ENCODE measurements at regions not wholly inside any gene's neighbourhood (a gene's known extent, or its start where the extent isn't known, plus 50 kb on each side); places are given as distances from the start of the nearest gene placed in this dataset.

DNA sequence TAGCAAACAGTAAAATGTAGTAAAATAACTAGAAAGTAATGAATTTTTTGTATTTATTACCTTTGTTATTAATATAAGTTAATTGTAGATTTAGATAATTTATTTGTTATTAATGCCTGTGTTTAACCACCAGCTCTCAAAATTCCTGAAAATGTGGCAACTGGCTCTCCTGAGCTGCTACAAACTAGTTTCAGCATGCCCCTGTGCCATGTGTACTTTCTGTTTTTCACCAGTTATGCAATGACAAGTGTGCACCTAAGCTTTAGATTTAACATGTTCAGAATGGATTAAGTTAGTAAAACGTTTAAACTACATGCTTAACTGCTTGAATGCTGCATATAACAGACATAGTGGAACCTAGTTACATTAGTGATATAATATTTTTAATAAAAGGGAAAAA lies 88.1 kb downstream of the POSTN start:
- no peak for TF ChIP-seq CTCF (IDR thresholded peaks at IDR 0.05; ENCODE audit: low read length)
- TF ChIP-seq EZH2 (optimal IDR thresholded peaks at IDR 0.05; ENCODE audit: low read depth, low read length) = no peak
- no peak for TF ChIP-seq EZH2phosphoT487 (IDR thresholded peaks at IDR 0.05; ENCODE audit: low read length)
